C4-2B (cell line): ENCODE measurements at regions not wholly inside any gene's neighbourhood (a gene's known extent, or its start where the extent isn't known, plus 50 kb on each side); places are given as distances from the start of the nearest gene placed in this dataset.

Experiments used
- H3K27ac ChIP-seq: fragments of 450-650 bp; 2 replicates; pipeline ENCODE4 v1.5.1; 2017
- CTCF ChIP-seq: fragments of 450-650 bp; conservative IDR thresholded peaks from 2 replicates; pipeline ENCODE4 v1.5.1; 2017; ENCODE audit warnings: mild to moderate bottlenecking
- ZFX ChIP-seq: fragments of 450-650 bp; IDR thresholded peaks from 2 replicates; pipeline ENCODE4 v1.6.1; 2017

GRCh38 chr9:10701906-10702305 lies 89.1 kb upstream of the PTPRD start:
- no peak overlapping the region for H3K27ac ChIP-seq
- TF ChIP-seq CTCF (no peak), ZFX (no peak)

GRCh38 chr9:10703139-10703538 lies 90.3 kb upstream of the PTPRD start:
- no peak for TF ChIP-seq ZFX
- no peak for TF ChIP-seq CTCF
- H3K27ac ChIP-seq, result no peak overlapping the region

GRCh38 chr9:10704720-10705119 lies 91.9 kb upstream of the PTPRD start:
- no peak overlapping the region for H3K27ac ChIP-seq
- TF ChIP-seq ZFX (no peak), CTCF (no peak)

DNA sequence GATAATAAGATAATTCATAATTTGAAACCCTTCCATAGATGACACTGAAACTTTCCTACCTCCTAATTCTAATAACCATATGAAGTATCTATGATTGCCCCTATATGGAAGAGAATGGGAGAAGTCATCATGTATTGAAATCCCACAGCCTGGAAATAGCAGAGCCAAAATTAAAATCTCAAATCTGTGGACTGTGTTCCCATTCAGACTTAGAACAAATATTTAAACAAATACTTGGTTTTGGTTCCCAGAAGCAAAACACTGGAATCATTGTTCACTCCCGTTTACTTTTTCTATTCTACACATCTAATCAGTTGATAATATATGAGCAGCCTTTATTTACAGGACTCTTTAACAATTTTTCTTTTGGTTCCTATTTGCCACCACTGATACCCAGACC lies 92.6 kb upstream of the PTPRD start:
- TF ChIP-seq ZFX (no peak), CTCF (no peak)
- no peak overlapping the region for H3K27ac ChIP-seq

DNA sequence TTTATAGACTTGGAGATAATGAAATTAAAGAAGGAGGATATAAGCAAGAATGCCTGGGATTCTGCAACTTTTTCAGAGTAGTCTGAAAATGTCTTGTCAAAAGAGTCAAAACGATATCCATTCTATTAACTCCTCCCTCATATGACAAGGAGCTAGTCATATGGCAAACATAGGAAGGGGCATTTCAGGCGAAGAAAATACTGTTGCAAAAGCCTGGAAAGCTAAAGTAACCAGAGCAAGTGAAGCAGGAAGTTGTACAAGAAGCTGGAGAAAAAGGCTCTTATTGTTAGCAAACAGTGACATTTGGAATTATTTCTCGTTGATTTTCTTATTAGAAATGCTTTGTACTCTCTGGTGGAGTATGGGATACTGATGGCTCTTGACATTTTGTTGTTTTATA lies 94.0 kb upstream of the PTPRD start:
- TF ChIP-seq ZFX (no peak), CTCF (no peak)

GRCh38 chr9:10721301-10721700 lies 108.5 kb upstream of the PTPRD start:
- no peak overlapping the region for H3K27ac ChIP-seq
- no peak for TF ChIP-seq ZFX
- no peak for TF ChIP-seq CTCF

More for the DNA sequence above, 94.0 kb upstream of the PTPRD start:
- H3K27ac ChIP-seq, result no peak overlapping the region

GRCh38 chr9:10729213-10729612 lies 116.4 kb upstream of the PTPRD start:
- TF ChIP-seq ZFX (no peak), CTCF (no peak)

More at GRCh38 chr9:10729213-10729612, 116.4 kb upstream of the PTPRD start:
- H3K27ac ChIP-seq, result no peak overlapping the region
